ENCODE measurements at regions not wholly inside any gene's neighbourhood (a gene's known extent, or its start where the extent isn't known, plus 50 kb on each side); places are given as distances from the start of the nearest gene placed in this dataset.

DNA sequence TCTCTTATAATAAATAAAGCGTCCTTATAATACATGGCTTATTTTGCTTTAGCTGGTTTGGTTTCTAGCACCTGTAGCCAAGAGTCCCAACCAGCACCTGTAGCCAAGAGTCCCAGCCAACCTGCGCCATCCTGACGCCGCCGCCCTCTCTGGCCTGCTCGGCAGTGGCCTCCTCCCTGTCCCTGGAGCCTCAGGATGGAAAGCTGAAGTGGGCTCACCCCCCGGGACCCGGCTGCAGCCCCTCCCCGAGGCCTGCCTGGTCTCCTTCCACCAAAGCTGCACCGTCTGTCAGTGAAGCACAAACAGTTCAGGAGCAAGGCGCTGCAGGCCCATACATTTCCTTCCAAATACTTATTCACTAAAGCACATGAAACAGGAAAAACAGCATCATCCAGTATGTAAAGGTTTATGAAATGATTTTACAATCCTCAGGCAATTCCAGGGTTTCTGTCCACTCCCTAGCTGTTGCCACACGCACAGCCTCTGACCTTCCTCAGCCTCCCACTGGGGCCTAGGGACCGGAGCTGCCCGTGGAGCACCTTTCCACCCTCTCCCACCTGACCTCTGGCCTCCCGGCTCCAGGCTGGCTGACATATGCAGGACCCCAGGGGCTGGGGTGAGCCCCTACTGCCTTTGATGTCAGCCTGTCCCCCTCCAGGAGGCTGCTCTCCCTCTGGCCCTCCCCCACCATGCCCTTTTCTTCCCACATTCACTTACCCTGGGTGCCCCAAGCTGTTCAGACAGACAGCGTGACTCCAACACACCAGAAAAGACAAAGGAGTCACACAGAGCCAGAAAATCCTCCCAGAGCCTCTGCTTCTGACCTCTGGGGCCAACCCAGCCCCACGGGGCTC lies 149.6 kb upstream of the PPP2R2D start:
- Mint-ChIP-seq H3K4me1 (ENCODE audit: low read depth) (no peaks in the 10 kb centered on the region), H3K9me3 (no peaks in the 10 kb centered on the region), H3K27me3 (peaks cover 11% of the 10 kb centered on the region), H3K36me3 (ENCODE audit: low read depth) (no peaks in the 10 kb centered on the region), H3K4me3 (no peak overlapping the region), H3K27ac (no peak overlapping the region)
- DNase-seq = no peak

DNA sequence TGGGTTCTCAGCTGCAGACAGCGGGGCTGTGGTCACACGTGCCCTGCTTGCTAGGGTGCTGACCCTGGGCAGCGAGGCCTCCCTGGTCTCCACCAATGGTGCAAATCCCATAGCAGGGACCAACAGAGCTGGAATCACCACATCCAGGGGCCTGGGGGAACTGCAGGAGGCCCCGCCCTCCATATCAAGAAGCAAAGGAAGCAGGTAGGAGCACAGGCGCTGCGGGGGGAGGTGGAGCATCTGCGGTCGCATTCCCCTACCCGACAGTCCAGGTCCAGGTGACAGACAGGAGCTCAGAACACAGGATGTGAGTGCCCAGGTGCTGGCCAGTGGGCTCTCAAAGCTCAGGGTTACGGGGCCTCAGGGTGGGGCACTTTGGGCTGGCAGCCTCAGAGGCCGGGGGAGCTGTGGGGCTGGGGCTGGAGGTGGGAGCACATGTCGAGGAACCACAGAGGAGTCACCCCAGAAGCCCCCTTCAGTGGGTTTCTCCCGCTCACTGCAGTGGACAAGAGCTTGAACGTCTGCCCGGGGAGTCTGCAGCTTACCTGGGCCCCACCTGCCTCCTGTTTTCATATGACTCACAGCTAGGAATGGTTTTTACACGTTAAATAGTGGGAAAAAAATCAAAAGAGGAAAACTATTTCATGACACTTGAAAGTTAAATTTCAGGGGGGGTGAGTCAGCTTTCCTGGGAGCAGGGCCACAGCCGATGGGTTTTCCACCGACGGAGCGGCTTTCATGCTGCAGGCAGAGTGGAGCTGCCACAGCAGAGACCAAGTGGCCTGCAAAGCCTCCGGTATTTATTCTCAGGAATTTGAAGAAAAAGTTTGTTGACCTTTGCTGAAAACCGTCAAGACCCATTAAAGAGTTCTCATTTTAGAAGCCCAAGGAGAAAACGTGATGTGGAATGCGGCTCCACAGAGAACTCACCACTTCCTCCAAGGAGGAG lies 148.7 kb upstream of the PPP2R2D start:
- DNase-seq = no peak
- no peaks in the 10 kb centered on the region for H3K36me3 Mint-ChIP-seq (ENCODE audit: low read depth)
- no peaks in the 10 kb centered on the region for H3K4me1 Mint-ChIP-seq (ENCODE audit: low read depth)
- peaks cover 9% of the 10 kb centered on the region for H3K27me3 Mint-ChIP-seq
- H3K27ac Mint-ChIP-seq = no peak overlapping the region
- H3K9me3 Mint-ChIP-seq = no peaks in the 10 kb centered on the region
- H3K4me3 Mint-ChIP-seq = no peak overlapping the region

DNA sequence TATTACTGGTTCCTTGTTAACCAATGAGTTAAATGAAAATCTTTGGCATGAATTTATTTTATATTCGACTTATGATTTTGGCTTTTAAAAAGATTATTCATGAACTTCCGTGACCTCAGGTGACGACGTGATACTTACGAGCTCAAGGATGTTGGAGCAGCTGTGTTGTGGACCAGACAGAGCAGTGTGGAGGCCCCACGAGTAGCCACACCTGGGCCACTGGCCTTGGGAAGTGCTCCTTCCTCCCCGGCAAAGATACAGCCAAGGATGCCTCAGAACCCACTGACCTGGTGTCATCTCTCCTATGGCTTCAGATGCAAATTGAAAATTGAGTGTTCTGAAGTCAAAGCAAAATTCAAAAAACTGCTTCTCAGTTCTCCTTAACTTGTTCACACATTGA lies 147.5 kb upstream of the PPP2R2D start:
- Mint-ChIP-seq H3K4me3 (no peak overlapping the region), H3K4me1 (ENCODE audit: low read depth) (no peaks in the 10 kb centered on the region), H3K9me3 (no peaks in the 10 kb centered on the region), H3K27me3 (peaks cover 9% of the 10 kb centered on the region), H3K27ac (no peak overlapping the region), H3K36me3 (ENCODE audit: low read depth) (no peaks in the 10 kb centered on the region)
- DNase-seq = no peak

DNA sequence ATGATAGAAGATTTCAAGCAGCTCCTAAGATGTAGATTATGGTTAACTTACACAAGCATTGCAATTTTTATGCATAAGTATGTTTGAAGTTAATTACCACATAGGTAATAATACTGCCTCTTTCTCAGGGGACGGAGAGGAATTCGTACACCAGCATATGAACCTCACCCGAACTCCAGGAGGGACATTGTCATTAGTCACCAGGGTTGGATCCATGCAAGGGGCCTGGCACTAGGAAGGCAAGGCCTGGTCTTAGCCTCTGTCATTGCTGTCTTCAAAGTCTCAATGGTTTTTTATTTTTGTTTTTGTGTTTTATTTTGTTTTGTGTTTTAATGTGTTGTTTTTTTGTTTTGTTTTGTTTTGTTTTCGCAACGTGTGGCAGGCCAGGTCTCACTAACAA lies 145.6 kb upstream of the PPP2R2D start:
- Mint-ChIP-seq H3K9me3 (no peaks in the 10 kb centered on the region), H3K4me3 (no peak overlapping the region), H3K36me3 (ENCODE audit: low read depth) (no peaks in the 10 kb centered on the region), H3K27ac (no peak overlapping the region), H3K27me3 (peaks cover 7% of the 10 kb centered on the region), H3K4me1 (ENCODE audit: low read depth) (no peaks in the 10 kb centered on the region)
- DNase-seq = no peak

DNA sequence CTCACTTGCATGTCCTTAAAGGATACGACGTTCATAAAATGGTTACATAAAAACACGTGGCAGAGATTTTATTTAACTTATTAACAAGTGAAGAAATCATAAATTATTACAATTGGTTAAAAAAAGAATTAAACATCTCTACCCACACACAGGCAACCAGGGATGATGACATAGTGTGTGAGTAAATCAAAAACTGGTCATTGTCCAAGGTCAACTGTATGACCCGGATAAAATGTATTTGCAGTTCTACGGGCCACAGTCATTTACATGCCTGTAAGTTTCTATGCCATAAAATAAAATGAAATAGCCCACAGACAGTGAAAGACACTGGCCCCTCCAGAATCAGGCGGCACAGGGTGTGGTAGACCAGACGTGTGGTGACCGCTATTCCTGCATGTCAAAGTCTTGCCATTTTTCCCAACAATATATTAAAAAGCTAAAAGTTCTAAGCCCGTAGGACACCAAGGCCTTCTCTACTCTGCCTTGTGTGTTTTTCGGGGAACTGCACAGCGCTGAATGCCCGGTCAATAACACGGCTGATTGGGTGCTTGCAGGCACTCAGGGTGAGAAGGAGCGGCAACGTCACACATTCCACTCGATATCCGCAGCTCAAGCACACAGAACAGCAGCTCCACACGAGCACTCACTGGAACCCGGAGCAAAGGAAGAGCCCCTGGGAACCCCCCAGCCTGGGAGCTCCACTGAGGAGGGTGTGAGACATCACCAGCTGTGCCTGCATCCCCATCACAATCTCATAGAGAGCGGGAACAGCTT lies 143.3 kb upstream of the PPP2R2D start:
- Mint-ChIP-seq H3K27ac (no peak overlapping the region), H3K36me3 (ENCODE audit: low read depth) (no peaks in the 10 kb centered on the region), H3K9me3 (no peaks in the 10 kb centered on the region), H3K27me3 (peaks cover 9% of the 10 kb centered on the region), H3K4me1 (ENCODE audit: low read depth) (no peaks in the 10 kb centered on the region), H3K4me3 (no peak overlapping the region)
- no peak for DNase-seq

DNA sequence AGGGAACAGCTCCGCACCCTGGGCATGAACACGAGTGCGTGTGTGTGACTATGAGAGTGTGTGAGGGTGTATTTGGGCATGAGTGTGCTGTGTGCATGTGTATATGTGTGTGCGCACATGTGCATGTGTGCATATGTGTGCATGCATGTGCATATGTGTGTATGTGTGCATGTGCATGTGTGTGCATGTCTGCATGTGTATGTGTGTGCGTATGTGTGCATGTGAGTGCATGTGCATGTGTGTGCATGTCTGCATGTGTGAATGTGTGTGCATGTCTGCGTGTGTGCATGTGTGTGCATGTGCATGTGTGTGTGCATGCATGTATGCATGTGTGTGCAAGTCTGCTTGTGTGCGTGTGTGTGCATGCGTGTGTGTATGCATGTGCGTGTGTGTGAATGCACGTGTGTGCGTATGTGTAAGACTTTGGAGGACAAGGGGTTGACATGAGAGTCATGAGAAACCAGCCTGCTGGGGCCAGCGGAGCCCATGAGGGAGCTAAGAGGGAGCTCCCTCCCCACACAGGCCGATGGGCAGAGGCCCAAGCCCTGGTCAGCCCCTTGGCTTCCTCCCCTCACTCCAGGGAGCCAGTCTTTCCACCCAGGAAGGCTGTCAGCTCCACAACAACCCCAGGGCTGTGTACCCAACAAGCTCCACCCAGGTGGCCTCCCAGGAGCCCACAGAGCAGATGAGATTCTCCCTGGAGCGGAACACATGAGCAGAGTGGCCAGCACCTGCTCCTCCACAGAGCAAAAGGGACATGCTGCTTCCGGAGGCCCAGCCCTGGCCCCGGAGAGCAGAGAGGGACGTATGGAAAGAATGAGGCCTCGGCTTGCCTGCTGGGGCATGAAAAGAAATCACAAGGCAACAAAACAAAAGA lies 142.5 kb upstream of the PPP2R2D start:
- no peaks in the 10 kb centered on the region for H3K36me3 Mint-ChIP-seq (ENCODE audit: low read depth)
- no peaks in the 10 kb centered on the region for H3K4me1 Mint-ChIP-seq (ENCODE audit: low read depth)
- no peaks in the 10 kb centered on the region for H3K9me3 Mint-ChIP-seq
- H3K4me3 Mint-ChIP-seq = no peak overlapping the region
- DNase-seq = no peak
- H3K27me3 Mint-ChIP-seq = peaks cover 9% of the 10 kb centered on the region
- H3K27ac Mint-ChIP-seq = no peak overlapping the region

DNA sequence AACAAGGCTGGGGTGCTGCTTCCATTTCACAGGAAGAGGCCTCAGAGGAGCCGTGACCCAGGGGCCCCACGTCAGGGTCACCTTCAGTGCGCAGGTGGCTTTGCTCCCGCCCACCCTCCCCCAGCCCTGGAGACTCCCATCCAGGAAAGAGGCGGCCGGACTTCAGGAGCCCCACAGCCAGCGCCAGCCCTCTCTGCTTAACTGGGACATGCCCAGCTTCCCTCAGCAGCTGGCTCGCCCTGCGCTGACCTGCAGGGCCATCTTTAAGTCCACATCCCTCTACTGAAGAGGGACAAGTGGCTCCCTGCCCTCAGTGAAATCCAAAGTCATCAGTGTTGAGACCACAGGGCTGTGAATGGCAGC lies 141.9 kb upstream of the PPP2R2D start:
- DNase-seq = no peak
- Mint-ChIP-seq H3K4me1 (ENCODE audit: low read depth) (no peaks in the 10 kb centered on the region), H3K36me3 (ENCODE audit: low read depth) (no peaks in the 10 kb centered on the region), H3K27me3 (peaks cover 9% of the 10 kb centered on the region), H3K9me3 (no peaks in the 10 kb centered on the region), H3K27ac (no peak overlapping the region), H3K4me3 (no peak overlapping the region)

DNA sequence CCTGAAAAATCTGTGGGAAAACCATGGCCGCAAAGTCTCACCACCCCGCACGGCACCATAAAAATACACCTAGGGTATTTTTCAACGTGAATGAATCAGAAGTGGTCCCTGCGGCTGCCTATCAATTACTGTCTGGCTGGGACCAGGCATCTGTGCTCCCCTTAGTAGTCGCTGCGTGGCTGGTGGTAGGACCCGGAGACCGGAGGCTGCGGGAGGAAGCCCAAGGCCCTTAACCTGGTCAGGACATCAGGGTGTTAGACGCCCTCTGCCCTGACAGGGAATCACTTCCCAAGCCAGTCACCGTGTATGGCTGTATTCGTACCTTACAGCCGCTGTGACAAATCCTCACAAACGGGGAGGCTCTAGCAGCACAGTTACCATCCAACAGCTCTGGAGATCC lies 141.5 kb upstream of the PPP2R2D start:
- H3K27ac Mint-ChIP-seq = no peak overlapping the region
- no peak for DNase-seq
- H3K9me3 Mint-ChIP-seq = no peaks in the 10 kb centered on the region
- H3K27me3 Mint-ChIP-seq = peaks cover 9% of the 10 kb centered on the region
- H3K4me3 Mint-ChIP-seq = no peak overlapping the region
- no peaks in the 10 kb centered on the region for H3K36me3 Mint-ChIP-seq (ENCODE audit: low read depth)
- no peaks in the 10 kb centered on the region for H3K4me1 Mint-ChIP-seq (ENCODE audit: low read depth)

DNA sequence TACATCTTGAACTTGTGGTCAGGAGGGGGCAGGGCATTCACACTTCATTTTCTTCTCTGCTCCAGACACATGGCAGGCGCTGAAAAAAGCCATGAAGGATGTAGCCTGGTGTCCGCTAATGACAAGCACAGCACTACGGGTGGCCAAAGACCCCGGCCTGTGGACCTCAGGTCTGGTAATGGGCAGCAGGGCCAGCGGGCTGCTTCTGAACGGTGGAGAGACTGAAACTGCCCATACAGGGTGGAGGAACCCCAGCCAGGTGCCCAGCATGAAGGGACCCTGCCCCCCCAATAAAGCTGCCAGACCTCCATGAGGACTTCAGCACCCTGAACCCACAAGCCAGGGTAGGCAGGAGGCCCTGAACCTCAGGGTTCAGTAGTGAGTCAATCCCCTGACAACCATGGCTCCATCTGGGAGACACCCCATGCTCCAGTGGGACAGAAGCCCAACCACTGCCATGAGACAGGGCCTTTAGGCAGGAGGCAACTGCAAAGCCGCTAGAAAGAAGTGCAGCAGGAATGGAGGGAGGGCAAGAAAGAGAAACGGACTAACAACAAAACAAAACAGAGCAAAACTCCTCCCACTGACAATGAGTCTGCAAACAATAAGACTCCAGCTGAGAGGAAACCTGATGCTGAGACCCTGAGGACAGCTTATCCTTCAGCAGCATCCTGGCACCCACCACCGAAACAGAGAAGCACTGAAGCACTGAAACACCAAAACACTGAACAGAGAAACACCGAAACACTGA lies 140.2 kb upstream of the PPP2R2D start:
- Mint-ChIP-seq H3K27me3 (peaks cover 9% of the 10 kb centered on the region), H3K4me3 (no peak overlapping the region), H3K27ac (no peak overlapping the region), H3K36me3 (ENCODE audit: low read depth) (no peaks in the 10 kb centered on the region), H3K9me3 (no peaks in the 10 kb centered on the region), H3K4me1 (ENCODE audit: low read depth) (no peaks in the 10 kb centered on the region)
- DNase-seq = no peak

DNA sequence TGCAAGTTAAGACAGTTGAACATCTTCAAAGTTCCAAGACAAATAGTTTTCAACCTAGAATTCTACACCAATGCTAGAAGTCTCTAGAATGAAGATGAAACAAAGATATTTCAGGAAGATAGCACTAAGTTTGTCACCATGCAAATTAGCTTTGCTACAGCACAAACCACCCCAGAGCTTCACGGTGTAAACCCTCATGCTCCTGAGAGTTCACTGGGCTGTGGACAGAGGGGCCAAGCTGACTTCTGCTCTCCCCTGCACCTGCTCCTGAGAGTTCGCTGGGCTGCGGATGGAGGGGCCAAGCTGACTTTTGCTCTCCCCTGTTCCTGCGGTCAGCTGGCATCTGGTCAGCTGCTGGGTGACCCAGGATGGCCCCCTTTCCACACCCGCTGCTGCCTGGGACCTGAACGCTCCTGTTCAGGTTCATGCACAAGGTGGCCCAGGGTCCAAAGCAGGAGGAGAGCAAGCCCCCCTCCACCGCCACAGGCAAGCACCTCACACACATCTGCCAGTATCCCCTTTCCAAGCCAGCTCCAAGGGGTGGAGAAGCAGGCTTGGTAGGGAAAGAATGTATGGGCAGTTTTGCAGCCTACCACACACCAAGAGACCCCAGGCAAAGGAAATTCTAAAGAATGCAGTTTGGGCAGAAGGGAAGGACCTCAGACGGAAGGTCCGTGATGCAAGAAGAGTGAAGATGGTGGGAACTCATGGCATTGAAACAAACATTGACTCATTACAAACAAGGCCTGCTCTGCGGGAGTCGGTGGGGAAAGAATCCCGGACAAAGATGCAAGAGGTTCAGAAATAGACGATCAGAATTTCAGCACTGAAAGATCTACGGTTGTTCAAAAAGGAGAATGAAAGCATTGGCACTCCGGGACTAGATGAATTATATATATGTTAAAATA lies 137.8 kb upstream of the PPP2R2D start:
- Mint-ChIP-seq H3K27me3 (peaks cover 9% of the 10 kb centered on the region), H3K36me3 (ENCODE audit: low read depth) (no peaks in the 10 kb centered on the region), H3K27ac (no peak overlapping the region), H3K4me1 (ENCODE audit: low read depth) (no peaks in the 10 kb centered on the region), H3K9me3 (no peaks in the 10 kb centered on the region), H3K4me3 (no peak overlapping the region)
- DNase-seq = no peak

DNA sequence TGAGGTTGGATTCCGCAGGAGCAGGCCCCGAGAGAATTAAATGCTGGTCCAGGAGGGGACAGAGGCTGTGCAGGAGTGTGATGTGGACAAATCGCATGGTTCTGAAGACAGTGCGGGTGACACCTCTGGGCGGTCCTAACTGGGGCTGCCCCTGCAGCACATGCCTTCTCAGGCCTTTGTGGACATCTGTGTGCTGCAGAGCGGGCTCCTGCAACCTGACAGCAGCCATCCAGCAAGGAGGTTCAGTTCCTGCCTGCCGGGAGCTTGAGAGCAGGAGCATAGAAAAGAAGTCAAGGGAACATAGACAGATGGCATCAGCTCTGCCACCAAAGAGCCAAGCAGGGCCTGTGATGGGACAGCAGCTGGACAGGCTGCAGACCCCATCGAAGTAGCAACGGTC lies 135.9 kb upstream of the PPP2R2D start:
- no peak for DNase-seq
- Mint-ChIP-seq H3K9me3 (no peaks in the 10 kb centered on the region), H3K4me1 (ENCODE audit: low read depth) (no peaks in the 10 kb centered on the region), H3K27ac (no peak overlapping the region), H3K27me3 (peaks cover 7% of the 10 kb centered on the region), H3K4me3 (no peak overlapping the region), H3K36me3 (ENCODE audit: low read depth) (no peaks in the 10 kb centered on the region)

DNA sequence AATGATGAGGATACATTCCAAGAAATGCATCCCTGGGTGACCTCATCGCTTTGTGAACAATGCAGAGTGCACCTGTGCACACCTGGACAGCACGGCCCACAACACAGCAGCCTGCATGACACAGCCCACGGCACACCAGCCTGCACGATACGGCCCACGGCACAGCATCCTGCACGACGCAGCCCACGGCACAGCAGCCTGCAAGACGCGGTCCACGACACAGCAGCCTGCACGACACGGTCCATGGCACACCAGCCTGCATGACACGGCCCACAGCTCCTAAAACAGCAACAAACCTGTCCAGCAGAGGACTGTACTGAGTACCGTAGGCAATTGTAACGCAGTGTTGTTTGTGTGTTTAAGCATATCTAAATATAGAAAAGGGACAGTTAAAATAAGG lies 134.7 kb upstream of the PPP2R2D start:
- DNase-seq = no peak
- H3K4me3 Mint-ChIP-seq = no peak overlapping the region
- peaks cover 2% of the 10 kb centered on the region for H3K27me3 Mint-ChIP-seq
- H3K4me1 Mint-ChIP-seq (ENCODE audit: low read depth) = no peaks in the 10 kb centered on the region
- no peaks in the 10 kb centered on the region for H3K36me3 Mint-ChIP-seq (ENCODE audit: low read depth)
- no peaks in the 10 kb centered on the region for H3K9me3 Mint-ChIP-seq
- H3K27ac Mint-ChIP-seq = no peak overlapping the region
